ENCODE measurements at regions not wholly inside any gene's neighbourhood (a gene's known extent, or its start where the extent isn't known, plus 50 kb on each side); places are given as distances from the start of the nearest gene placed in this dataset.

- TF ChIP-seq HOXA7 (CRISPR knock-in tag; IDR thresholded peaks at IDR 0.05): no peak
- TF ChIP-seq MAZ (IDR thresholded peaks at IDR 0.05; ENCODE audit: borderline replicate concordance, low read depth, low read length): no peak
- no peak for TF ChIP-seq EHMT2 (IDR thresholded peaks at IDR 0.05; ENCODE audit: low read depth)
- TF ChIP-seq TP53 (CRISPR knock-in tag; IDR thresholded peaks at IDR 0.05): no peak
Observed at GRCh38 chr15:45863881-45864580, 229.2 kb downstream of the SQOR start (continued).

GRCh38 chr15:45866616-45867015 is 231.8 kb downstream of the SQOR start:
- ATAC-seq (no peak), DNase-seq (ENCODE audit: low read depth in 1 of 2, low spot score in 1 of 2) (no peak), FAIRE-seq (no peak)
- WGBS (ENCODE audit: missing lambda C conversion rate): 18% methylated on average over 3 of the region's 3 CpGs
- TF ChIP-seq EHF (CRISPR knock-in tag; IDR thresholded peaks at IDR 0.05) (no peak), ZC3H11A (IDR thresholded peaks at IDR 0.05) (no peak), PHF8 (IDR thresholded peaks at IDR 0.05; ENCODE audit: borderline replicate concordance, low read depth) (no peak), HMGXB4 (CRISPR knock-in tag; IDR thresholded peaks at IDR 0.05; ENCODE audit: borderline replicate concordance) (no peak), BCL3 (IDR thresholded peaks at IDR 0.05) (no peak), ZNF302 (CRISPR knock-in tag; IDR thresholded peaks at IDR 0.05) (no peak), BHLHE40 (IDR thresholded peaks at IDR 0.05; ENCODE audit: low read depth, low read length) (no peak), HDAC2 (IDR thresholded peaks at IDR 0.05) (no peak), KDM5A (IDR thresholded peaks at IDR 0.05) (no peak), RARB (CRISPR knock-in tag; IDR thresholded peaks at IDR 0.05) (no peak), RFX5 (IDR thresholded peaks at IDR 0.05) (no peak), SREBF2 (IDR thresholded peaks at IDR 0.05) (no peak)
- Histone ChIP-seq H3K4me3 (no peak overlapping the region), H3K4me1 (no peaks in the 10 kb centered on the region), H3K27ac (no peak overlapping the region), H3K9me3 (no peaks in the 10 kb centered on the region), H3K4me2 (no peak overlapping the region)
- CTCF ChIA-PET: no interaction called here
- POLR2A ChIA-PET: no interaction called here

- ATAC-seq: no peak
- no peak for FAIRE-seq
- no peaks in the 10 kb centered on the region for H3K4me1 ChIP-seq
- no peak for DNase-seq (ENCODE audit: low read depth in 1 of 2, low spot score in 1 of 2)
- H3K4me3 ChIP-seq: no peak overlapping the region
- H3K4me2 ChIP-seq: no peak overlapping the region
- no peaks in the 10 kb centered on the region for H3K9me3 ChIP-seq
- POLR2A ChIA-PET: no interaction called here
- CTCF ChIA-PET: no interaction called here
- H3K27ac ChIP-seq: no peak overlapping the region
- TF ChIP-seq POLR2A (IDR thresholded peaks at IDR 0.05; ENCODE audit: low read length) (no peak), SREBF2 (IDR thresholded peaks at IDR 0.05) (no peak), TFCP2L1 (CRISPR knock-in tag; IDR thresholded peaks at IDR 0.05) (no peak), GATA3 (IDR thresholded peaks at IDR 0.05; ENCODE audit: borderline replicate concordance) (no peak), REST (IDR thresholded peaks at IDR 0.05) (no peak), ZNF302 (CRISPR knock-in tag; IDR thresholded peaks at IDR 0.05) (no peak), EHF (CRISPR knock-in tag; IDR thresholded peaks at IDR 0.05) (no peak), PBX3 (IDR thresholded peaks at IDR 0.05) (no peak), NFE2L2 (conservative IDR thresholded peaks at IDR 0.05; ENCODE audit: low read length) (no peak), CHD2 (IDR thresholded peaks at IDR 0.05; ENCODE audit: low read length, partially characterized antibody) (no peak), ZFP36 (IDR thresholded peaks at IDR 0.05; ENCODE audit: borderline replicate concordance, partially characterized antibody) (no peak), FOSL2 (IDR thresholded peaks at IDR 0.05) (no peak), FOSL2 (CRISPR knock-in tag; IDR thresholded peaks at IDR 0.05) (no peak), CTCF (IDR thresholded peaks at IDR 0.05) (no peak), MAZ (IDR thresholded peaks at IDR 0.05; ENCODE audit: borderline replicate concordance, low read depth, low read length) (no peak), MAX (IDR thresholded peaks at IDR 0.05) (no peak)
Observed at GRCh38 chr15:45867281-45867680, 232.5 kb downstream of the SQOR start.

Data from A549 (cell line).